ENCODE measurements at regions not wholly inside any gene's neighbourhood (a gene's known extent, or its start where the extent isn't known, plus 50 kb on each side); places are given as distances from the start of the nearest gene placed in this dataset.

DNA sequence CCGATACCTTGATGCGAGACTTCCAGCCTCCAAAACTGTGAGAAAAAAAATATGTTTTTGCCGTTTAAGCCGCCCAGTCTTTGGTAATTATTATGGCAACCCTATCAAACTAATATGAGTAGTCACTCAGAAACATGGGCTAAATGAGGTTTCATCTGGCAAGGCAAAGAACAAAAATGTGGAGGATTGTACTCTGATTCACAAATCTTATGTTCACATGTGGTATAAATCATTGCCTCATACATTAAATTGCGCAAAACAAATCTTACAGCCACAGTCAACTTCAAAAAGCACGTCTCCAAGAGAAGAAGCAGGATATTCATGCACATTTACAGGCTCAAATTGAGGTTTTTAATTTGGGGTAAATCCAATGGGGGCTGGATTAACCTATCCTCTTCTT lies 1435.4 kb upstream of the LRRTM1 start:
- DNase-seq, result no peak

DNA sequence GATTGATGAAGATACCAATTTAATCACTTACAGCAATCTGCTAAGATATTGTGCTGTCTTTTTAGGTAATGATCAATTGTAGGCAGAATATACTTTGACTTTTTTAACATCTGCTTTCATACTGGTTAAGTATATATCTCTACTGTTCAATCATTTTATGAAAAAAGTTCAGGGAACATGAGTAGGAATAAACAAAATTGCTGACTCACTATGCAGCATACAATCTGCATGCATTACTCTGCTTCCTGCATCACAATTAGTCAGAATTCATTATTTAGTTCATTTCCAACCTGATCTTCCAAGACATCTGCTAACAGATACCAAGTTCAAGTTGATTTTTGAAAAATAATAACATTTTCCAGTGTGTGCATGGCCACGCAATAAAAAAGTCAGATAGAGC lies 1430.4 kb upstream of the LRRTM1 start:
- DNase-seq, result no peak

DNA sequence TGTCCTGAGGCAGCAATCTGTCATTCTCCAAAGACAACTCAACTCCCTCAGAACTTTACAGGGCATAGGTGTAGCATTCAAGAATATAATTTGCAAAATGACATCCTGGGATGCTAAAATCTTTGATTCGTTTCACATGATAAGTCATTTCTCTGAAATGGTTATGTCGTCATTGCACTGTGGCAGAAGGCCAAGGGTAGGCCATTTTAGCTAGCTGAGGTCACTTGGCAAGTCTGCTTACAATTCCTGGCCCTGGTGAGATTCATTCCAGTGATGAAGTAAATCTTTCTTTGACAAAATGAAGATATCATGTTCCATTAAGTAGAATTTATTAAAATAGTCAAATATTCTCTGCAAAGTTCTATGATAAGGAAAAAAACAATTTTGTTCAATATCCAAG lies 1410.3 kb upstream of the LRRTM1 start:
- DNase-seq, result no peak

DNA sequence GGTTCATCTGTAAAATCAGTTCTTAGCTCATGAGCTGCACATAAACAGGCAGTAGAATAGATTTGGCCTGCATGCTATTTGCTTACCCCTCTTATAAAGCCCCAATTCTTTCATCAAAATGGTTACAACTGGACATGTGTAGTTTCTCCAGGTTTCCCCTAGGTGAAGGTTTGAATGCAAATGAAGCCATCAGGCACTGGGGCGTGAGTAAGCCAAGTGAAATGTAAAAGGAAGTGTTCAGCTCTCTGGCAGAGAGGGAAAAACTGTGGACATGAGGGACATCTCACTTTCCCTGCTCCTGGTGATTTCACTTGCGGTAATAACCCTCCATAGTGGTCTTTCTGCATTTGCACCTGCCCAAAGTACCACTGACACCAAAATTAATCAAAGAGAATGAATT lies 1402.3 kb upstream of the LRRTM1 start:
- no peak for DNase-seq

DNA sequence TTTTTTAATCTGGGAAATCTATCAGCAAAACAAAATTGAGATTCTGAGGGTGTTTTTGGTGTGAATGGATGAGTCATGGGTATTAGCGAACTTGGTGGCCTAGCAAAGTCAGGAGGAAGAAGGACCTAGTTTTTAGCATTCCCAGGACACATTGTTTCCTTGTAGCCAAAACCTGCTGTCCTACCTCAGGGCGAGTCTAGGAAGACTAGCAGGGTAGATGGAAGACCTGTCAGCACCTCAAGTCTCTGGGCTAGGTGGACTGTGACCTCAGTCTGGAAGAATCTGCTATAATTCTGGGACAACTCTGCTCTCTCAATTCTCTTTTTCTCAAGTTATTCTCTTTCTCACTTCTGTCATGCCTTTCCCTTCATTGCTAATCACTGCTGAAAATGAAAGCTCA lies 1399.3 kb upstream of the LRRTM1 start:
- no peak for DNase-seq

DNA sequence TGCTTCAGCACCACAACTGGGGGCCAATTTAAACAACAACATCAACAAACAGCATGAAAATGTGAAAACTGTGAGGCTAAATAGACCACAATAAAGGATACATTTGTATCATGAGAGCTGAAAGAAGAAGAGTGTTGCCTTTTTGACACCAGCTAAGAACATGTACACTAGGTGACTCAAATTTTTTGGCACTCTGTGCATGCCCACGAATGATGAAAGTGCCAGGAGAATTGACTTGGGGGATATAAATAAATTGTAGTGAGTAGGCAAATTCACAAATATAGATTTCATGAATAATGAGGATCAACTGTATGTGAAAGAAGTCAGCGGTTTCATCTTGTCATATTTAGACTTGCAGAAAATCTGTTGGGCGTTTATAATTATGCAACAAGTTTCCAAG lies 1388.0 kb upstream of the LRRTM1 start:
- DNase-seq, result no peak

DNA sequence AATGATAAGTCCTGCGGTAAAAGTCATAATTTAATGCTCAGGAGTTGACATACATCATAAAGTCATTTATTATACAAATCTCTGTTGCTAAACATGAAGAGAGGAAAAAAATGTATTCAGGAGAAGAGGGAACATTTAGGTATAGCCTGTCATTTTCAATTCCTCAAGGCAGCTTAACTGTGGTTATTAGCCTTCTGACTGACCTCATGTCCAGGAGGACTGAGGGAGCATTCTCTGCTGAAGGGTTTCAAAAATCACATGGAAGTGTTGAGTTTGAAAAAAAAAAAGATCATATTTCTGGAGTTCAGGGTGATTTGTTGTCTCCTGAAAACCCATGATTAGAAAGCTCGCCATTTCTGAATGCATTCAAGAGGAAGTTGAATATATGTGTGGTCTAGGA lies 1371.1 kb upstream of the LRRTM1 start:
- no peak for DNase-seq

DNA sequence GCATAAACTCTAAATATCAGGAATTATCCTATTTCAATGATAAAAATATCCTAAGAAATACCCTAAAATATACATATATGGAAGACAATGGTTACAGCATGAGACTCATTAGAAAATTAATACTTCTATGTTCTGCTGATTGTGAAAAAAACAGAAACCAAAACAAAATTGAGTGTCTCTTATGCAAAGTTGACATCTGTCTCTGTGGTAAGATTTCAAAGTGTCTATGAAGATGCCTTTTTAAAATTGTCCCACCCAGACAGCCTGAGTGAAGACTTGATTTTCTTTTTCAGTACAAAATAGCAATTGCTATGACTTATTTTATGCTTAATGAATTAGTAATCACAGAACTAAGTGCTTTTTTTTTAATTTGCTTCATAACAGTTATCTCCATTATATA lies 1368.4 kb upstream of the LRRTM1 start:
- no peak for DNase-seq

DNA sequence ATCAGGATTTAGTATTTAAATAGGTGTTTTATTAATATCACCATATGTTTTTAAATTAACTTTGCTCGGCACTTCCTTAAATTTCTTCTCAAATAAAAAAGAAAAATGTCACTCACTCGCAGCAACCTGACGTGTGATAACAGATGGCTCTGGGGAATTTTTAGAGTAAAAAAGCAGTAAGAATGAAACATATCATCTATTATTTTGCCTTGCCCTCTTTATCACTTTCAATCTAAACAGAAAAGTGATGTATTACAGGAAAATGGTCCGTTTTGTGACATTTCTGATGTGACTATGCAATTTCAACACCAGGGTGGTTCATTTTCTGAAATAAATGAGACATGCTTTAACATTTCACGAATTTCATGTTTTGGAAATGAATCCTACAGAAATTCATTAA lies 1368.0 kb upstream of the LRRTM1 start:
- DNase-seq, result no peak

DNA sequence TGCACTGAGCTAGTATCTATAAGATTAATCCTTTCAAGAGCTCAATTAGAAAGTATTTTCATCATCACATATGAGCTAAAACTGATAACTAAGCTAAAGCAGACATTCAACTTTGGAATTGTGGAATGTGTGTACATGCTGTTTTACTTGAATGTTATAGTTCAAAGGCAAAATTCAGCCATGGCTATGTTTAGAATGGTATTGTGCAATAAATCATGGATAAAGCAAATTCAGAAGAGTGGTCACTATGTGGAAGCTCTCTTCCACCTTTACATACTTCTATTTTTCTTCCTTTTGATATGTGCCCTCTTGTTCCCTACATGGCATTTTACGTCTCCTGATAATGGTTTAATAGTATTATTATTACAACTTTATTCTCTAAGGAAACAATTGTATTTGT lies 1366.3 kb upstream of the LRRTM1 start:
- no peak for DNase-seq

DNA sequence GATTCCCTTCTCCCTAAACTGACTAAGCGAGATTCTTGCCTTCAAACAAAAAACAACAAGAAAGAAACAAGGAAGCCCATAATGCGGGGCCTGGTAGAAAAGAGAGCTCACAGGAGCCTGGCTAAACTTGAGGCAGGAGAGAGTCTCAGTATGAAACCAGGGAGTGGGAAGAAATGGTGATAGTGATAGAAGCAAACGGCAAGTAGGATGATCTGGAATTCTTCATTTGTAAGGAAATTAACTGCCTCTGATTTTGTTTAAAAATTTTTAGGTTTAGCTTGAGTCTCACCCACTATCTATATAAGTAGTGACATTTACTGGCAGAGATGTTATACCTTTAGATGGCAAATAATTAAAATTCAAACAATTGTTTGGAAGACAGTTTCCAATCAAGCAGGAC lies 1356.5 kb upstream of the LRRTM1 start:
- DNase-seq, result no peak

DNA sequence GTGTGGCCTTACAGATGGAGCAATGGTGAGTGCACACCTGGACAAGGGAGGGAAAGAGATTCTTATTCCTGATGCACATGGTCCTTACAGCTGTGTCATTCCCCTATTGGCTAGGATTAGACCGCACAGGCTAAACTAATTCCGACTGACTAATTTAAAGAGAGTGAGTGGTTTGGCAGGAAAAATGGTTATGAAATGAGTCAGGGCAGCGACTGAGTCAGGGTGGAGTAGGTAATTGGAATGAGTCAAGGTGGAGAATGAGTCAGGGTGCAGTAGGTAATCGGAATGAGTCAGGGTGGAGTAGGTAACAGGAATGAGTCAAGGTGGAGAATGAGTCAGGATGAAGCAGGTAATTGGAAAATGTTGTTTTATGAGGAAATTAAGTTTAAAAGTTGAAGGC lies 1353.7 kb upstream of the LRRTM1 start:
- DNase-seq, result no peak

DNA sequence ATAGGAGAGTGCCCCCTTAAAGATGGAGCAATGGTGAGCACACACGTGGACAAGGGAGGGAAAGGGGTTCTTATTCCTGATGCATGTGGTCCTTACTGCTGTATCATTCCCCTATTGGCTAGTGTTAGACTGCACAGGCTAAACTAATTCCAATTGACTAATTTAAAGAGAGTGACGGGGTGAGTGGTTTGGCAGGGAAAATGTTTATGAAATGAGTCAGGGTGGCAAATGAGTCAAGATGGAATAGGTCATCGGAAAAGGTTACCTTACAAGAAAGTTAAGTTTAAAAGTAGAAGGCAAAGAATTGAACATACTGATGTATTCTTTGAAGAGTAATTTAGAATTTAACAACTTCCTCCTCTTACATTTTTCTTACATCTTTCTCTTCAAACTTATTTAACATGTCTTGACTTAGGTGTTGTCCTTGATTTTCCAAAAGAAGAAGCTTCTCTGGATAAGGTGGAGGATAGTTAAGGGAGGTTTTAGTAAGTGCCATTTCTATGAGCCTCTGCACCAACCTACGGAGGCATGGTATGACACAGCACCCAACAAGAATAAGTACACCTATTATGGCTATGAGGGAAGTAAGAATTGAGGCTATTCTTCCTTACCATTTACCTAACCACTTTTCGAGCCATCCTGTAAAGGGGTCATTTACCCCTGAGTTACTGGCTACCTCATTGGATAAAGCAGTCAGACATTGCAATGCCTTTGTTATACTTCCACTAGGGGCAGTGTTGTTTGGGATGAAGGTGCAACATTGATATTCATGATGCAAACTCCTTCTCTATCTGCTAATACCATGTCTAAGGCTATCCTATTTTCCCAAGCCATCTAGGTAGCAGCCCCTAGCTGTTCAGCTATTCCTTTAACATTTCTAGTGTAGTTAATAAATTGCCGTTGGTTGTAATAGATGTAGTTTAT lies 1345.8 kb upstream of the LRRTM1 start:
- no peak for DNase-seq

DNA sequence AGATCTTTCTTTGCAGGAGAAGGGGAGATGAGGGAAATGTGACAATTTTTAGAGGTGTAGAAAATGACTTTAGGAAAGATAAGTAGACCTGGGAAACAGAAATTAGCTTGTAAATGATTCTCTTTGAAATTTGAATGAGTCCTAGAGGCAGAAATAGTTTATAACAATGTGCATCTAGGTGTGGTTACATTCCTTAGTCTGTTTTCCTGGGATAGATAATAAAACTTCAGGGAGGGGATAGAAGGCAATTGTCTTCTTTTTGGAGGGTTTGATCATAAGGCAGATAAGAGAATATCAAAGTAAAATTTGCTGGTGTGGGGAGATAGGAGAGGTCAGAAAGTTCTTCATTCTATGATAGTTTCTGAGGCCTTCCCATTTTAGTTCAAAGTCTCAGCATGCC lies 1344.3 kb upstream of the LRRTM1 start:
- no peak for DNase-seq

DNA sequence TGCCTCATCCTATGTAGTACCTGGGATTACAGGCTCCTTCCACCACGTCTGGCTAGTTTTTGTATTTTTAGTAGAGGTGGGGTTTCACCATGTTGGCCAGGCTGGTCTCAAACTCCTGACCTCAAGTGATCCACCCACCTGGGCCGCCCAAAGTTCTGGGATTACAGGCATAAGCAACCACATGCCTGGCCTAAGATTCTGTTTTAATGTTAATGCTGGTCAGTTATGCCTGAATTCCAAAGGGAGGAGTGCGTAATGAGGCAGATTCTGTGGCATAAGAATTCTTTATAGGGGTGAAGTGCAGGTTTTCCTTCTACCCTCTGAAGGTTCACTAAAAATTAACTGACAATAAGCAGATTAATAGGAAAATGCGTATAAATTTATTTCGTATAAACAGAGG lies 1343.8 kb upstream of the LRRTM1 start:
- no peak for DNase-seq

DNA sequence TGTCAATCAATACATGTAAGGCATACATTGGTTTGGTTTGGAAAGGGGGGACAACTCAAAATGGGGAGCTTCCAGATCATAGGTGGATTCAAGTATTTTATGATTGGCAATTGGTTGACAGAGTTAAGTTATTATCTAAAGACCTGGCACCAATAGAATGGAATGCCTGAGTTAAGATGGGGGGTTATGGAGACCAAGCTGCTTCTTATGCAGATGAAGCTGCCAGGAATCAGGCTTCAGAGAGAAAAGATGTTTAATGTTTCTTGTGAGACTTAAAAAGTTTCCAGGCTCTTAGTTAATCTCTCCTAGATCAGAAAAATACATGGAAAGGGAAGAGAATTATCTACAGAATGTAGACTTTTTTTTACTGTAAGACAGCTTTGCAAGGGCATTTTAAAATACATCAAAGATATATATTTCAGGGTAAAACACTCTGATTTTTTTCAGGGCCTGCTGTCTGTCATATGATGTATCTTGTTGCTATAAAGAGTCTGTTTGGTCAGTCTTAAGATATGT lies 1343.2 kb upstream of the LRRTM1 start:
- DNase-seq, result no peak

DNA sequence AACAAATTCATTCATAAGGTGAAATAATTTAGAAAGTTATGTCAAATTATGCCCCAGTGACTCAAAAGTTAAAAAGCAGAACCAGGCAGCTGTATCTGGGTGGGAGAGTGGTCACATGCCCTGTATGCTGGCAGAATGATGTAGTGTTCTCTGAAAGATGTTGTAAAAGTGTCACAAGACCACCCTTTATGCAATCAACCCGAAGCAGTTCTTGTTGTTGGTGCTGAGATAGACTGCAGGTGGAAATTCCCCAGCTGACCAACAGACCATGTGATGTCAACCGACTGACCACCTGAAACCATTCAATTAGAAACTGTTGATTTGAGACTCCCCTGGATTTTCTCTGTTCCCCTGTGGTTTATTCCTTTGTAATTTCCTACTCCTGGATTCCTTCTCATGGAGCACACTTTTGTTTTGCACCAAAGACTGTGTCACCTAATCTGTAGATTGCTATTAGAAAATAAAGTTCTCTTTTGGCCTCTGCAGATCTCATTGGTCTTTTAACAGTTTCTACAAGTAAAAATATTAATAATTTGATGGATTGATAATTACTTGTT lies 1341.3 kb upstream of the LRRTM1 start:
- DNase-seq, result no peak

DNA sequence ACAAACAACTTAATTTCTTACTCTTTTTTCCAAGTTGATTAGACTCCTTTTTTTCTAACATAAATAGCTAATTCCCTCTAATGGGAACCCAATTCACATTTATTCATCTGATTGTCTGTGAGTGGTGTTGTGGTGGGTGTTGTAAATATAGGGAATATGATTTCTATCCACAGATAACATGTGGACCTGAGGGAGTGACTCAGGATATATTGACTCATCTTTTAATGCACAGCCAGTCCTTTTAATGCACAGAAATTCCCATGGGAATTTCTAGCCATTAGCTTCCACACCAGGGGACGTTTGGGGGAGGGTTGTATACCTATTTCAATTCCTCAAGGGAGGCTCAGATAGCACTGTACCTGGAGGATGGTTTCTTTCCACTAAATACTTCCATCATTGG lies 1339.6 kb upstream of the LRRTM1 start:
- no peak for DNase-seq

DNA sequence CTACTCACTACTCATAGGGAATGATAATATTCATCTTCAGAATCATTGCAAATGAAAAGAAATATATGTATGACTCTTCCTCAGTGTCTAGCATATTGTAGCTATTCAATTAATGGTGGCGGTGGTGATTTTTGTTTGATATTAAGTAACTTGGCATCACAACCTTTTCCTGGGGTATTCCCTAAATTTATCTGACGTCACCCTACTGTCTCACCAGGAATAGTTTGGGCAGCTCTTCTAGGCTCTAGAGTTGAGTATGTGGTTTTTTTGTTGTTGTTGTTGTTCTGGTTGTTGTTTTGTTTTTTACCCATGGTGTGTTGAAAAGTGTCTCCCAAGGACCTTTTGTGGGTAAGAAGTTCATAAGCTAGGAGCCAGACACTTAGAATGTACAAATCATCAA lies 1320.3 kb upstream of the LRRTM1 start:
- no peak for DNase-seq

DNA sequence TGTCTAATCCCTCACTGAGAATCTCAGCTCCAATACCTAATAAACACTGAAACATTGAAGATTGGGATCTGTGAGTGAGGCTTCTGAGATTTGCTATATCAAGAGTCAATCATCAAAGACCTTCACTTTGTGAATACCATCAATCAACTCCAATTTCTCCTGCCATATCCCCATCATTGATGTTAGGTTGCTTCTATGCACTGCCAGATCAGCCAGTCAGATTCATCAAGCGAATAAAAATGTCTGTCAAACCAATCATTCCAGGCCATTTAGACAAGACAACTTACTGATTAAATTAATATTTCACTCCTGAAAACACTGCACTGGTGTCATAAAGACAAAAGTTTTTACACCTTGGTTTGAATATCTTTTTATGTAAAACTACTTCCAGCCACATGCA lies 1295.5 kb upstream of the LRRTM1 start:
- DNase-seq, result no peak

DNA sequence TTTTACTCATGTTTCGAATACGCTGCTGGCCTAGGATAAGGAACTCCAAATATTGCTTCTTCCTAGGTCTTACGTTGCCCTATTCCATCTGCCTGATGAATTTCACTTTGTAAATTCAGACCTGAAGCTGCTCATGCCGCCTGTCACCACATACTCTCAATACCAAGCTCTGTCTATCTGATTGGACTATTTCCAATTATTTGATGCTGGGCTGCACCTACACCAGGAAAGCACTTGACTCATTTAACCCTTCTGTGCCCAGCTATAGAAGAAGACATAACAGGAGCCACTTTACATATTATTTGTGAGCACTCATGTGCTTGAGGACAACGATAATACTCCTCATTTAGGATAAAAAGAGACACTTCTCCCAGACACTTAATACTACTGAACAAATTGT lies 1293.9 kb upstream of the LRRTM1 start:
- no peak for DNase-seq

DNA sequence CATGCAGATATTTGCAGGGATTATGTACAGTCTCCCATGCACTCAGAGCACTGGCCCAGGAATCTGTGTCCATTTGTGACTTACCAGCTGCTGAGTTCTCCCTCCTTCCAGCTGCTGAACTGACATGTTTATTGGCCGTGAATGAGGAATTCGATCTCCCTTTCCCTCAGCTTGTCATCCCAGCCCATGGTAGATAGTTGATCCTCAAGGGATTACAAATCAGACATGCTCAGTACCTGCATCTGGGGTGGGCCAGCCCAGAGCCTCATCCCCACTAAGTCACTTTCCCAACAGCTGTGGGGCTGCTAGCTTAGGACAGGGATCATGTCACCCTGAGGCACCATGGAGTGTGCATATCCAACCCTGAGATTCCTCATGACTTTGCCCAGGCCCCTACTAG lies 1284.9 kb upstream of the LRRTM1 start:
- no peak for DNase-seq

DNA sequence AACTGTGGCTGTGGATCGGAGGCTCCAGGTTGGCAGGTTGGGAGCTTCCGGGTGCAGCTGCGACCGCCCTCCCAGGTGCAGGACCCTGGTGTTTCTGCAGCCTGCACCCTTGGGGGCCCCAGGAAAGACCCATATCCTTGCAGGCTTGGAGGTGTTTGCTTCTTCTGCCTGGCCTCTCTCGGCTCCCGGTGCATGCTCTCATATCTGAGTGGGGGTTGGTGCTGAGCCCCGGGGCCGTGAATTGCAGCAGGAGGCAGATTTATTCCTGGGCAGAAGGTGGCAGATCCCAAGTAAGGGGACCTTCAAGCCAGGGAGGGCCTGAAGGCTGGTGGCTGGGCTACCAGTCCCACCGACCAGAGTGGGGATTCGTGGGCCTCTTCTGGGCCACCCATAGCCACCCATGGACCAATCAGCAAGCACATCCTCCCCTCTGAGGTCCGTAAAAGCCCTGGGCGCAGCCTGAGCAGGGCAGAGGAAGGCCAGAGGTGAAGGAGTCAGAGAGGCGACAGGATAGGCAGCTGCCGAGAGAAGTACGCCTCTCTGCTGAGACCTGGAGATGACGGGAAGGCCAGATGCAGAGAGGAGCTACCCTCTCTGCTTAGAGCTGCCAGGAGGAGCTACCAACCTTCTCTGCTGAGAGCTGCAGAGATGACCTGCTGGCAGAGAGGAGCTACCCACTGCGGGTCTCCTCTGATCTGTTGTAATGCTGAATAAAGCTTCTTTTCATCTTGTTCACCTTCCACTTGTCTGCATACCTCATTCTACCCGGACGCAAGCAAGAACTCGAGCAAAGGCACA lies 1279.0 kb upstream of the LRRTM1 start:
- no peak for DNase-seq

DNA sequence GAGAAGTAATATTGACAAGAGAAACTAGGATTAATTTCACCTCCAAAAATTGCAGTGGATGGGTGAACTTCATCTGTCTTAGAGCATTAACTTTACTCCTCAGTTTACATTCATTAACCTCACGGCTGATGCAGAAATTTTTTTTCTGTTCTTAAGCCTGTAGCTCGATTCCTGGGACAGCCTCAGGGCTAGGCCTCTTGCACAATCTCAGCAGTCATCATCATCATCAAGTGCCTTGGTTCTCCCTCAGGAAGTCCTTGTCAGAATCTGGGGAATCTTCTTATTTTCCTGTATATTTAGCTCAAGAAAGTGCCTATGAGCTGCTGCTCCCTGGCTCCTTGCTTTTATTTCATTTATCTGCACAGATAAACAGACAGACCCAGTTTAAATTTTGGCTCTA lies 1272.2 kb upstream of the LRRTM1 start:
- DNase-seq, result no peak

Data from NCI-H187 treated with DMSO at 0.1 percent for 48 hours (cell line).